Liver (tissue), 8 donors: ENCODE measurements at regions not wholly inside any gene's neighbourhood (a gene's known extent, or its start where the extent isn't known, plus 50 kb on each side); places are given as distances from the start of the nearest gene placed in this dataset.

Experiments used
- DNase-seq: peaks from one replicate; pipeline ENCODE4 v3.0.0-alpha.2; 2017; ENCODE audit warnings: low spot score
- H3K27ac ChIP-seq, 2 donors: one replicate each; pipeline ENCODE4 v1.7.0; 2013; ENCODE audit warnings: inconsistent platforms in 2 of 2, low read length in 2 of 2, control low read depth in 1 of 2, low read depth in 1 of 2, mild to moderate bottlenecking in 1 of 2
- H3K27me3 ChIP-seq, 4 donors: one replicate each; pipeline versions ENCODE4 v1.6.1 to v1.7.0; 2013; ENCODE audit warnings: low read length in 3 of 4, inconsistent platforms in 1 of 4, mild to moderate bottlenecking in 1 of 4, moderate library complexity in 1 of 4; ENCODE audit not compliant: control insufficient read depth in 4 of 4, insufficient read depth in 4 of 4
- H3K36me3 ChIP-seq, 4 donors: one replicate each; pipeline versions ENCODE4 v1.6.1 to v1.7.0; 2013; ENCODE audit warnings: low read length in 3 of 4, mild to moderate bottlenecking in 3 of 4, low read depth in 1 of 4, moderate library complexity in 1 of 4; ENCODE audit not compliant: control insufficient read depth in 4 of 4, insufficient read depth in 3 of 4
- H3K4me1 ChIP-seq, 4 donors: one replicate each; pipeline versions ENCODE4 v1.6.1 to v1.7.0; 2013; ENCODE audit warnings: low read length in 3 of 4, mild to moderate bottlenecking in 3 of 4, moderate library complexity in 1 of 4; ENCODE audit not compliant: control insufficient read depth in 4 of 4, insufficient read depth in 4 of 4
- H3K4me3 ChIP-seq, 3 donors: one replicate each; pipeline versions ENCODE4 v1.6.1 to v1.7.0; 2013; ENCODE audit warnings: low read length in 3 of 3, control low read depth in 1 of 3, low read depth in 1 of 3, mild to moderate bottlenecking in 1 of 3
- H3K9ac ChIP-seq, 2 donors: one replicate each; pipeline ENCODE4 v1.7.0; 2013; ENCODE audit warnings: low read length in 2 of 2, mild to moderate bottlenecking in 2 of 2, moderate library complexity in 2 of 2, control low read depth in 1 of 2, low read depth in 1 of 2
- H3K9me3 ChIP-seq, 4 donors: one replicate each; pipeline versions ENCODE4 v1.6.1 to v1.7.0; 2013; ENCODE audit warnings: low read length in 3 of 4; ENCODE audit not compliant: control insufficient read depth in 4 of 4
- EGR1 ChIP-seq, 2 donors: IDR thresholded peaks; 2 replicates each; pipeline ENCODE4 v1.6.1; 2016 to 2018; ENCODE audit warnings: antibody characterized with exemption in 2 of 2, low read depth in 2 of 2
- FOXA1 ChIP-seq: IDR thresholded peaks from 2 replicates; pipeline ENCODE4 v1.6.1; 2016; ENCODE audit warnings: antibody characterized with exemption
- GABPA ChIP-seq, 2 donors: IDR thresholded peaks in 1 of 2; conservative IDR thresholded peaks in 1 of 2; 2 replicates each; pipeline ENCODE4 v1.6.1; 2016; ENCODE audit warnings: antibody characterized with exemption in 2 of 2, mild to moderate bottlenecking in 1 of 2, moderate library complexity in 1 of 2
- HNF4A ChIP-seq, 2 donors: conservative IDR thresholded peaks; 2 replicates each; pipeline ENCODE4 v1.6.1; 2016; ENCODE audit warnings: antibody characterized with exemption in 2 of 2, mild to moderate bottlenecking in 2 of 2
- HNF4G ChIP-seq: IDR thresholded peaks from 2 replicates; pipeline ENCODE4 v1.6.1; 2016; ENCODE audit warnings: antibody characterized with exemption
- MAX ChIP-seq: IDR thresholded peaks from 2 replicates; pipeline ENCODE4 v1.6.1; 2016; ENCODE audit warnings: antibody characterized with exemption
- NR2F2 ChIP-seq: IDR thresholded peaks from 2 replicates; pipeline ENCODE4 v1.6.1; 2016; ENCODE audit warnings: antibody characterized with exemption
- RAD21 ChIP-seq, 2 donors: IDR thresholded peaks; 2 replicates each; pipeline ENCODE4 v1.6.1; 2016; ENCODE audit warnings: antibody characterized with exemption in 2 of 2, mild to moderate bottlenecking in 2 of 2
- SP1 ChIP-seq: IDR thresholded peaks from 2 replicates; pipeline ENCODE4 v1.6.1; 2018; ENCODE audit warnings: antibody characterized with exemption, mild to moderate bottlenecking
- TAF1 ChIP-seq: conservative IDR thresholded peaks from 2 replicates; pipeline ENCODE4 v1.6.1; 2016; ENCODE audit warnings: antibody characterized with exemption, mild to moderate bottlenecking
- WGBS: extraction: QIAGEN DNeasy Blood & Tissue Kit; methylation state at CpG from one replicate; pipeline ENCODE4 v1.1.7; 2013; 5-methylcytosine and 5-hydroxymethylcytosine counted together
- TF ChIP-seq, protein P1 (sequence below): IDR thresholded peaks from 2 replicates; pipeline ENCODE4 v1.6.1; 2016; ENCODE audit warnings: antibody characterized with exemption, mild to moderate bottlenecking
- TF ChIP-seq, protein P2 (sequence below): IDR thresholded peaks from 2 replicates; pipeline ENCODE4 v1.6.1; 2016; ENCODE audit warnings: antibody characterized with exemption
- TF ChIP-seq, protein P3 (sequence below): fragments of 150-350 bp; IDR thresholded peaks from 2 replicates; pipeline ENCODE4 v1.5.1; 2017; ENCODE audit warnings: improper control_type of control experiment, low read depth, low read length; ENCODE audit not compliant: missing input control
- TF ChIP-seq, protein P4 (sequence below): IDR thresholded peaks from 2 replicates; pipeline ENCODE4 v1.6.1; 2016; ENCODE audit warnings: antibody characterized with exemption
- donor health status: healthy.
- donor health status: healthy.
- donor health status: healthy.
- donor health status: healthy.
- donor health status: healthy.

- Histone ChIP-seq H3K27ac (no peak overlapping the region), H3K27me3 (no peaks in the 10 kb centered on the region), H3K9ac (no peak overlapping the region), H3K4me3 (no peak overlapping the region), H3K36me3 (no peaks in the 10 kb centered on the region), H3K9me3 (no peaks in the 10 kb centered on the region), H3K4me1 (no peaks in the 10 kb centered on the region)
- no peak for DNase-seq
- WGBS, result 57% methylated on average over 2 of the region's 2 CpGs
- no peak for TF ChIP-seq FOXA1
- no peak for TF ChIP-seq TAF1
- TF ChIP-seq MAX, result no peak
- TF ChIP-seq, protein P1, sequence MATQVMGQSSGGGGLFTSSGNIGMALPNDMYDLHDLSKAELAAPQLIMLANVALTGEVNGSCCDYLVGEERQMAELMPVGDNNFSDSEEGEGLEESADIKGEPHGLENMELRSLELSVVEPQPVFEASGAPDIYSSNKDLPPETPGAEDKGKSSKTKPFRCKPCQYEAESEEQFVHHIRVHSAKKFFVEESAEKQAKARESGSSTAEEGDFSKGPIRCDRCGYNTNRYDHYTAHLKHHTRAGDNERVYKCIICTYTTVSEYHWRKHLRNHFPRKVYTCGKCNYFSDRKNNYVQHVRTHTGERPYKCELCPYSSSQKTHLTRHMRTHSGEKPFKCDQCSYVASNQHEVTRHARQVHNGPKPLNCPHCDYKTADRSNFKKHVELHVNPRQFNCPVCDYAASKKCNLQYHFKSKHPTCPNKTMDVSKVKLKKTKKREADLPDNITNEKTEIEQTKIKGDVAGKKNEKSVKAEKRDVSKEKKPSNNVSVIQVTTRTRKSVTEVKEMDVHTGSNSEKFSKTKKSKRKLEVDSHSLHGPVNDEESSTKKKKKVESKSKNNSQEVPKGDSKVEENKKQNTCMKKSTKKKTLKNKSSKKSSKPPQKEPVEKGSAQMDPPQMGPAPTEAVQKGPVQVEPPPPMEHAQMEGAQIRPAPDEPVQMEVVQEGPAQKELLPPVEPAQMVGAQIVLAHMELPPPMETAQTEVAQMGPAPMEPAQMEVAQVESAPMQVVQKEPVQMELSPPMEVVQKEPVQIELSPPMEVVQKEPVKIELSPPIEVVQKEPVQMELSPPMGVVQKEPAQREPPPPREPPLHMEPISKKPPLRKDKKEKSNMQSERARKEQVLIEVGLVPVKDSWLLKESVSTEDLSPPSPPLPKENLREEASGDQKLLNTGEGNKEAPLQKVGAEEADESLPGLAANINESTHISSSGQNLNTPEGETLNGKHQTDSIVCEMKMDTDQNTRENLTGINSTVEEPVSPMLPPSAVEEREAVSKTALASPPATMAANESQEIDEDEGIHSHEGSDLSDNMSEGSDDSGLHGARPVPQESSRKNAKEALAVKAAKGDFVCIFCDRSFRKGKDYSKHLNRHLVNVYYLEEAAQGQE, result no peak
- TF ChIP-seq, protein P2, sequence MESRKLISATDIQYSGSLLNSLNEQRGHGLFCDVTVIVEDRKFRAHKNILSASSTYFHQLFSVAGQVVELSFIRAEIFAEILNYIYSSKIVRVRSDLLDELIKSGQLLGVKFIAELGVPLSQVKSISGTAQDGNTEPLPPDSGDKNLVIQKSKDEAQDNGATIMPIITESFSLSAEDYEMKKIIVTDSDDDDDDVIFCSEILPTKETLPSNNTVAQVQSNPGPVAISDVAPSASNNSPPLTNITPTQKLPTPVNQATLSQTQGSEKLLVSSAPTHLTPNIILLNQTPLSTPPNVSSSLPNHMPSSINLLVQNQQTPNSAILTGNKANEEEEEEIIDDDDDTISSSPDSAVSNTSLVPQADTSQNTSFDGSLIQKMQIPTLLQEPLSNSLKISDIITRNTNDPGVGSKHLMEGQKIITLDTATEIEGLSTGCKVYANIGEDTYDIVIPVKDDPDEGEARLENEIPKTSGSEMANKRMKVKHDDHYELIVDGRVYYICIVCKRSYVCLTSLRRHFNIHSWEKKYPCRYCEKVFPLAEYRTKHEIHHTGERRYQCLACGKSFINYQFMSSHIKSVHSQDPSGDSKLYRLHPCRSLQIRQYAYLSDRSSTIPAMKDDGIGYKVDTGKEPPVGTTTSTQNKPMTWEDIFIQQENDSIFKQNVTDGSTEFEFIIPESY, result no peak
- peak; percentile 62 to 80 for TF ChIP-seq RAD21 (IDR thresholded peaks at IDR 0.05)
- TF ChIP-seq, protein P3, sequence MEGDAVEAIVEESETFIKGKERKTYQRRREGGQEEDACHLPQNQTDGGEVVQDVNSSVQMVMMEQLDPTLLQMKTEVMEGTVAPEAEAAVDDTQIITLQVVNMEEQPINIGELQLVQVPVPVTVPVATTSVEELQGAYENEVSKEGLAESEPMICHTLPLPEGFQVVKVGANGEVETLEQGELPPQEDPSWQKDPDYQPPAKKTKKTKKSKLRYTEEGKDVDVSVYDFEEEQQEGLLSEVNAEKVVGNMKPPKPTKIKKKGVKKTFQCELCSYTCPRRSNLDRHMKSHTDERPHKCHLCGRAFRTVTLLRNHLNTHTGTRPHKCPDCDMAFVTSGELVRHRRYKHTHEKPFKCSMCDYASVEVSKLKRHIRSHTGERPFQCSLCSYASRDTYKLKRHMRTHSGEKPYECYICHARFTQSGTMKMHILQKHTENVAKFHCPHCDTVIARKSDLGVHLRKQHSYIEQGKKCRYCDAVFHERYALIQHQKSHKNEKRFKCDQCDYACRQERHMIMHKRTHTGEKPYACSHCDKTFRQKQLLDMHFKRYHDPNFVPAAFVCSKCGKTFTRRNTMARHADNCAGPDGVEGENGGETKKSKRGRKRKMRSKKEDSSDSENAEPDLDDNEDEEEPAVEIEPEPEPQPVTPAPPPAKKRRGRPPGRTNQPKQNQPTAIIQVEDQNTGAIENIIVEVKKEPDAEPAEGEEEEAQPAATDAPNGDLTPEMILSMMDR, result peak; percentile 34
Measured at GRCh38 chr1:198056255-198056654, 100.5 kb upstream of the NEK7 start.

DNA sequence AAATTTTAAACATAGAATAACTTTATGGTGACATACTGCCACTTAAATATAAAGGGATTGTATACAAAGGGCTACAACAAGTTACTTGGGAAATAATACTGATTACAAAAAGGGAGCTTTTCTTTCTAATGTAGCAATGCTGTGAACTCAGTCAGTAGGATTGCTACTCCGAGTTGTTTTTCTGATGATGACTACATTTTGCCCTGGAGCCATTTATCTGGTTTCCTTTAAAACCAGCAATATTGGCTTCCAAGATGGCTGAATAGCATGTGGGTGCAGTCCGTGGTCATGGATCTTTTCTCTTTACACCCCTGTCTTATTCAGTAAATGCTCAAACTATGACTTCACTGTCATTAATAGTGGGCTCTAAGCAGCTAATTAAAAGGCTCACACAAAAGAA, 92.6 kb upstream of the NEK7 start:
- 93% methylated on average over 2 of the region's 2 CpGs for WGBS
- no peak overlapping the region for H3K9ac ChIP-seq
- DNase-seq, result no peak
- TF ChIP-seq EGR1 (IDR thresholded peaks at IDR 0.05; ENCODE audit: low read depth in 2 of 2) (no peak), SP1 (no peak), HNF4A (conservative IDR thresholded peaks at IDR 0.05) (no peak), FOXA1 (no peak), TAF1 (no peak), HNF4G (no peak), NR2F2 (no peak), GABPA (IDR thresholded peaks at IDR 0.05 in 1 of 2, conservative IDR thresholded peaks at IDR 0.05 in 1 of 2) (no peak)
- TF ChIP-seq, protein P3, result no peak
- TF ChIP-seq, protein P4, sequence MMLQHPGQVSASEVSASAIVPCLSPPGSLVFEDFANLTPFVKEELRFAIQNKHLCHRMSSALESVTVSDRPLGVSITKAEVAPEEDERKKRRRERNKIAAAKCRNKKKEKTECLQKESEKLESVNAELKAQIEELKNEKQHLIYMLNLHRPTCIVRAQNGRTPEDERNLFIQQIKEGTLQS, result no peak
- H3K4me1 ChIP-seq, result no peaks in the 10 kb centered on the region
- no peak overlapping the region for H3K27ac ChIP-seq
- no peaks in the 10 kb centered on the region for H3K36me3 ChIP-seq
- no peaks in the 10 kb centered on the region for H3K27me3 ChIP-seq
- no peak overlapping the region for H3K4me3 ChIP-seq
- H3K9me3 ChIP-seq, result no peaks in the 10 kb centered on the region
